HG03108 (cell line): ENCODE measurements at regions not wholly inside any gene's neighbourhood (a gene's known extent, or its start where the extent isn't known, plus 50 kb on each side); places are given as distances from the start of the nearest gene placed in this dataset.

Source experiments
- ATAC-seq: cut with Tn5 transposase; IDR thresholded peaks from one replicate; pipeline ENCODE4 v1.9.1; 2021; ENCODE audit warnings: moderate library complexity; ENCODE audit not compliant: unreplicated experiment

GRCh38 chr13:61485128-61485765 is 69.6 kb upstream of the PCDH20 start:
- no peak for ATAC-seq

GRCh38 chr13:61477619-61478018 is 62.0 kb upstream of the PCDH20 start:
- ATAC-seq: no peak

GRCh38 chr13:61470786-61471185 is 55.1 kb upstream of the PCDH20 start:
- ATAC-seq: no peak

GRCh38 chr13:61466280-61466679 is 50.6 kb upstream of the PCDH20 start:
- ATAC-seq: no peak
